ENCODE measurements at regions not wholly inside any gene's neighbourhood (a gene's known extent, or its start where the extent isn't known, plus 50 kb on each side); places are given as distances from the start of the nearest gene placed in this dataset.

DNA sequence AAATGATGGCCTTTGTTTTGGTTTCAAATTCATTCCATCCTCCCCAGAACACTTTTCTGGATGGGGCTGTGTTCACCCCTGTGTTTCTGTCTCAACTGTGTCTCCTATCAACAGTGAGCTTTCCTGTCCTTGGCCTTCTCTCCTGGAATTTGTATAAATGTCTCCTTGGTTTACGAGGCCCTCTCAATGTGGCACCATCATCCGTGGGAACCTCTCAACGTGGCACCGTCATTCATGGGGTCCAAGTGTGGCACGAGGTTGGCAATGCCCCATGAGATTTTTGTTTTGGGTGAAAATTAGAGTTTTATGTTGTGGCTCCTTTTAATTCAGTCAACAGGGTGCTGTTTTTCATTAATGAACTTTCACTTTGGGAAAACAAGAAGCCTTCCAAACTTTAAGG lies 280.7 kb upstream of the SALL3 start:
- DNase-seq = no peak

- DNase-seq = no peak
Measured at GRCh38 chr18:78699499-78699898, 280.1 kb upstream of the SALL3 start.

DNA sequence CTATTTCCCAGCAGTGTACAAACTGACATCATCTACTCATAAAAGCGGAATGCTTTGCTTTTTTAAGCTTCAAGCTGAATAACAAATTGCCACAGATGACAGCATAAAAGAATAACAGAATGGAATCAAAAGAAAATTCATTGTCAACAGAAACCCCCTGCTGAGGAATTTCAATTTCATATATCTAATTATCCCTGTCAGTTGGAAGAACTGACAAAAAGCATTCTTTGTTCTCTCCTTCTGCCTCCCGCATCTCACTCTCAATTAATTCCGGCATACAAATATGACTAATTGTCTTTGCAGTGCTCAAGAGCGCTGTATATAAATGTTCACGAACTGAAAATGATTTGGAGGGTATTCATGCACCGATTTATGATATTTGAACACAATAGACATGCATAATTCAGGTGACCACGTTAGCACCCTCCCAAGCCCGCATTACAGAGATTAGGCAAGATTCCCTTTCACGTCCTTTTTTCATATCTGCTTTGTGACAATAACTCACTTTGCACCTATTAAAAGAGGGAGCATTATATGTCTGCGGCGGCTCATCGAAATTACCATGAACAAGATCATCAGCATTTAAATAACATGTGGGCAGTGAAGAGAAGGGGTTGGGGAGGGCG lies 277.7 kb upstream of the SALL3 start:
- no peak for DNase-seq

GRCh38 chr18:78703291-78703690 lies 276.3 kb upstream of the SALL3 start:
- DNase-seq = no peak

DNA sequence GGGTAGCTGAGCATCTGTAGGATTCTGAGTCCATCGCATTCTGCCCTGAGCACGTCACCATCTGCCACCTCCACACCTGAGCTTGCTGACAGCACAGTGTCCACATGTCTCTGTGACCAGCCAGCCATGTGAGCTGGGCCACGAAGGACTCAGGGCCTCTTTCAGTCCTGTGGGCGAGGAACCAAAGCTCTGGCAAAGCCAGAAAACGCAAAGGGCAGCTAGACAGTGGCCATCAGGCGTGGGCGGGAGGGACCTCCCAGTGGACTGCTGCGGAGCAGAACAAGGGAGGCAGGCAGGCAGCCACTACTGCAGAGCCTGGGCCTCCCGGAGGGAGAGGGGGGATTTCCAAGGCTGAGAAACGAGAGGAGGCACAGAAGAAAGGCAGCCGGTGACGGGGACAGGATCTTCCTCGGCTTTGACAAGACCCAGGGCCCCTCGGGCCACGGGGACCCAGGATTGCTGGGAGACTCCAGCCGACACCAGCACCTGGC lies 274.6 kb upstream of the SALL3 start:
- DNase-seq = no peak

DNA sequence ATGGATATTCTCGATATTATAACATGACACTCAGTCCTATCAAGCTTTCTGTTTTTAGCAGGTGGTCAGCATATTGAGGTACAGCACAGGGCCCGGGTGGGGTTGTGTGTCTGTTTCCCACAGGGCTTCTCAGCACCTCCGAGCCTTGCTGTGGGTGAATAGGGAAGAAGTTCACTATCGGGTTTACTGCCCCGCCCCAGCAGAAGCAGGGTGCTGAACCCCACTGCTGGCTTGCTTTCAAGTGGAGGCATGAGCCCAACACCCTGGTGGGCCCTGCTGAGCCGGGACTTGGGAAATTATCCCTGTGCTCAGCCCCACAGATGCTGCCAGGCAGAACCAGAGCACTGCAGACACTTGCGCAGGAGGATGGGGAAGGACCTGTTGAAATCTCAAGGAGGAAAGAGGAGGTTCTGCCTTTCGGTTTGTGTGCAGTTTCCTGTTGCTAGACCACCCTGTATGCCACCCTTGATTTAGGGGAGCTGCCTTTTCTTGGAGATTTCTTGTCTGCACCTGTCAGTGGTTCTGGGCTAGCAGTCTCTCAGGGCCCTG lies 270.3 kb upstream of the SALL3 start:
- DNase-seq = no peak

DNA sequence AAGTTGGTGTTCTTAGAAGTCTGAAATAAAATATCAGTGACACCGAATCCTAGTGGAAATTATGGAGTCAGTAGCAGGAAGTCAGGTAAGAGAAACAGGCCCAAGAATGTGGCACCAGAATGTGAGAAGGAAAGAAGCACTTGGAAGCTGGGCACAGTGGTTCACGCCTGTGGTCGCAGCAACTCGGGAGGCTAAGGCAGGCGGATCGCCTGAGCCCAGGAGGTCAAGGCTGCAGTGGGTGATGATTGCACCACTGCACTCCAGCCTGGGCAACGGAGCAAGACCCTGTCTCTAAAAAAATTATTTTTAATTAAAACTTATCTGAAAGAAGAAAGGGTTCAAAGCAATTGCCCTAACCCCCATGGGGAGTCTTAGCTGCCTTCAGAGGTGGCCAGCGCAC lies 268.3 kb upstream of the SALL3 start:
- no peak for DNase-seq

DNA sequence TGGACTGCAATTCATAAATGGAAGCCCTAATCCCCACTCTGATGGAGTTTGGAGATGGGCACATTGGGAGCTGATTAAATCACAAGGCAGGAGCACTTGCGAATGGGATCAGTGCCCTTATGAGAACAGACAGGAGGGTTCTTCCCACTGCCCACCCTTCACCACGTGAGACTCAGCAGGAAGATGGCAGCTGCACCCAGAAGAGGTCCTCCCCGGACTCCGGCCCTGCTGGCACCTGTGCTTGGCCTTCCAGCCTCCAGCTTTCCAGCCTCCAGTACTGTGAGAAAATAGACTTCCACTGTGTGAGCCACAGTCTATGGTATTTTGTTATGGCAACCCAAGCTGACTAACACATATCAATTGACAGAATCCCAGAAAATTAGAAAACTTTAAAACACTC lies 267.6 kb upstream of the SALL3 start:
- DNase-seq = no peak

DNA sequence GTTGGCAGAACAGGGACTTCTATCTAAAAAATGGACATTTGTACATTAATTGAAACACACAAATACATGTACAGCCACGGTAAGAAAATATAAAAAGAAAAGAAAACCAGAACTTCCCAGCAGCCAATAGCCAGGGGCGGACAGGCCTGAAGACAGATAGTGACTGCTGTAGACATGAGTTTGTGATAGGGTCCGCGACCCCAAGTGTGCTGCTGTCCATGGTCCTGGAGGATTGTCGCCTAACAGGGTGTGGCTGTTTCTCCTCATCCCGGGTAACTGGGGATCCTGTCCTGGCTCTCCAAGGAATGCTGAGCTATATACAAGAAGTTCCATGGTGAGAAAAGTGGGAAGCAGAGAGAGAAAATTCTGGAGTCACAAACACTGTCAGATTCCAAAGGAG lies 266.5 kb upstream of the SALL3 start:
- no peak for DNase-seq

- no peak for DNase-seq
Measured at GRCh38 chr18:78713726-78714125, 265.9 kb upstream of the SALL3 start.

DNA sequence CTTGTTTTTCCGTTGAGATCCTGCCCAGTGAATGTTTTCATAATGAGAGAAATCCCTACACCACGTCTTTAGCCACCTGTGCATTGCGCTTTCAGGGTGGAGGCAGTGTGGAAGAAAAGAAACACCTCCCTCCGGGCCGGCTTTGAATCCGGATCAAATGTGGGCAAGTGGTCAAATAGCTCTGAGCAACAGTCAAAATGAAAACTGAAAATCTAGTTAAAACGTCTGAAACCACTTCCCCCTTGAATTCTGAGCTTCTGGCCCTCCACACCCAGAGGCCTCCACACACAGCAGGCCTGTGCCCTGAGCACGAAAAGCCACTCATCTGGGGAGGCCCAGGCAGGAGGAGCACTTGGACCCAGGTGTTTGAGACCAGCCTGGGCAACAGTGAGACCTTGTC lies 263.6 kb upstream of the SALL3 start:
- DNase-seq = no peak

DNA sequence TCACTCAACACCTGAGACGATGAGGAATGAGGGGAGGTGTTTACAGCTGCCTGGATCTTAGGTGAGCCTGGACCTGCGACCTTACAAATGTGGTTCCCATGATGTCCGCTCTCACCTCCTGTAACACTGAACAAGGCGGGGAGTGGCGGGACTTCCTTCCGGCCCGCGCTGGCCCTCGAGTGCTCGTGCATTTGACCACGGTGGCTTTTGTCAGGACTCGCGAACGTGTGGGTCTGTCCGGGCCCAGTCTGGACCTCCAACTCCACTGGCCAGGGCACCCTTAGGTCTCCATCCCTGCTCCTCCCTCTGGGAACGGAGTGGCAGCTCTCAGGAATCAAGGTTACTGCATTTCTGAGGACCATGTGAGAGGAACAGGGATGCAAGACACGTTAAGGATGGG lies 263.0 kb upstream of the SALL3 start:
- DNase-seq = no peak

DNA sequence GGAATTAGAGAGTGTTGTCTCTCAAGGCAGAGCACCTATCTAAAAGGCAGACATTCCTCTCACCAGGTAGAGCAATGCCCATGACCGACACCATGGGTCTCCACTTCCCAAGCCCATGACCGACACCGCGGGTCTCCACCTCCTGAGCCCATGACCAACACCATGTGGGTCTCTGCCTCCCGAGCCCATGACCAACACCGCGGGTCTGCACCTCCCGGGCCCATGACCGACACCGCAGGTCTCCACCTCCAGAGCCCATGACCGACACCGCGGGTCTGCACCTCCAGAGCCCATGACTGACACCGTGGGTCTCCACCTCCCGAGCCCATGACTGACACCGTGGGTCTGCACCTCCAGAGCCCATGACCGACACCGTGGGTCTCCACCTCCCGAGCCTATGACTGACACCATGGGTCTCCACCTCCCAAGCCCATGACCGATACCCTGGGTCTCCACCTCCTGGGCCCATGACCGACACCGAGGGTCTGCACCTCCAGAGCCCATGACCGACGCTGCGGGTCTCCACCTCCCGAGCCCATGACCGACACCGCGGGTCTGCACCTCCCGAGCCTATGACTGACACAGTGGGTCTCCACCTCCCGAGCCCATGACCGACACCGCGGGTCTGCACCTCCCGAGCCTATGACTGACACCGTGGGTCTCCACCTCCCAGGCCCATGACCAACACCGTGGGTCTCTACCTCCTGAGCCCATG lies 262.4 kb upstream of the SALL3 start:
- DNase-seq = no peak

GRCh38 chr18:78717766-78718150 lies 261.9 kb upstream of the SALL3 start:
- DNase-seq = no peak

GRCh38 chr18:78719821-78720220 lies 259.8 kb upstream of the SALL3 start:
- no peak for DNase-seq

- DNase-seq = no peak
Measured at GRCh38 chr18:78720456-78721237, 259.0 kb upstream of the SALL3 start.

DNA sequence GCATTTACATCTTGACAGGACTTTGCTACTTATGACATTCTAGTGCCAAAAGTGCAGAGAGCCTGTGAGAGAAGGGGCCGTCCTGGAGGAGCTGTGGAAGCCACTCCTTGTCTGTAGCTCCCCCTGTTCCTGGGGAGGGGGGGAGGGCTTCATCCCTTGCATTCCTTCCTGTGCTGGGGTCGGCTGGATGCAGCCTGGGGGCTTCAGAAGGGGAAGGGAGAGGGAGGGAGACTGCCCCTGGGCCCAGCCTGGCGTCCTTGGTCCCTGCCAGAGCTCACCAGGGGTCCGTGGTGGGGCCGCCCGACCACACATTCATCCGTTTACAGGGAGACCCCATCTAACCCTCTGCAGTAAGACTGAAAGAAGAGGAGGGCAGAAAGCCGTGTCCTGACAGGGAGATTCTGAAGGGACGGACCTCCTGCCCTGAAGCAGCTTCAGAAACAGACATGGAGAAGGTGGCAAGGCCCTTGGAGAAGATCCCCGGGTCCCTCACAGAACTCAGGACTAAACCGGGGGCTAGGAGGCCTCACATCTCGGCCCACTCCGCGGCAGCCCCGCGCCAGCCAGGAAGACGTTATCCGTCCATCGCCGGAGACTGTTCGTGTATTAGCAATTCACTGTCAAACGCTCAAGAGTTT lies 258.3 kb upstream of the SALL3 start:
- no peak for DNase-seq

DNA sequence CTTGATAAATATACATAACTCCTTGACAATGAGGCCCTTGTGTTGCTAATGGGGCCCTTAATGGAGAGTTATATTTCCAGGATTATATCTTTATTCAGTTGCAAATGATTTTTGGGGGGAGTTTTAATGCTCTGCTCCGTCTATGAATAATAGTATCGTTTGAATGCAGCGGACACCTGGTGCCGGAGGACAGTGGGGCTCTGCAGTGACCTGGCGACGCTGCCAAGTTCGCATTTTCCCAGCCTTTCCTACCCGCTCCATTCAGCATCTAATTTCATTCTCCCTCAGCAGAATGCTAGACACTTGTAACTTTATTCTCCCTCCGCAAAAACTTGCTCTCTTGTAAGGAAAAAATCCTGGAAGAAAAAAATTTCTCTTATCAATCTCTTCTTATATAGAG lies 257.6 kb upstream of the SALL3 start:
- no peak for DNase-seq

DNA sequence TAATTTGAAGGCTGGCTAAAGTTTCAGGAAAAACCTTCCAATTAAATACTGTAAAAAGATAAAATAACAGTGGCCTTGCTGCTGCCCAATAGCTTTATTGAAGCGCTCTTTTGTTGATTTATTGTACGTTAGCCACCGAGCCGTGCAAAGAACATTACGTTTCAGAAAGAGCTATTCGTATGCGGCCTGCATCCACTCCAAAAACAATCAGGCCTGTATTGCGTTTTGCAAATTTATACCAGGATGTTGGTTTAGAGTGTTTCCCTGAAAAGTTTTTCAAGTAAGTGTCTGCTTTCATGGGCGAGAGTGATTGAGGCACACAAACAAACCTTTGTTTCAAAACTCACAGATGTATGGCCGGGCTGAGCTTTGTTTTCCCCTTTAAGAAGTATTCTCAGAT lies 257.2 kb upstream of the SALL3 start:
- DNase-seq = no peak

DNA sequence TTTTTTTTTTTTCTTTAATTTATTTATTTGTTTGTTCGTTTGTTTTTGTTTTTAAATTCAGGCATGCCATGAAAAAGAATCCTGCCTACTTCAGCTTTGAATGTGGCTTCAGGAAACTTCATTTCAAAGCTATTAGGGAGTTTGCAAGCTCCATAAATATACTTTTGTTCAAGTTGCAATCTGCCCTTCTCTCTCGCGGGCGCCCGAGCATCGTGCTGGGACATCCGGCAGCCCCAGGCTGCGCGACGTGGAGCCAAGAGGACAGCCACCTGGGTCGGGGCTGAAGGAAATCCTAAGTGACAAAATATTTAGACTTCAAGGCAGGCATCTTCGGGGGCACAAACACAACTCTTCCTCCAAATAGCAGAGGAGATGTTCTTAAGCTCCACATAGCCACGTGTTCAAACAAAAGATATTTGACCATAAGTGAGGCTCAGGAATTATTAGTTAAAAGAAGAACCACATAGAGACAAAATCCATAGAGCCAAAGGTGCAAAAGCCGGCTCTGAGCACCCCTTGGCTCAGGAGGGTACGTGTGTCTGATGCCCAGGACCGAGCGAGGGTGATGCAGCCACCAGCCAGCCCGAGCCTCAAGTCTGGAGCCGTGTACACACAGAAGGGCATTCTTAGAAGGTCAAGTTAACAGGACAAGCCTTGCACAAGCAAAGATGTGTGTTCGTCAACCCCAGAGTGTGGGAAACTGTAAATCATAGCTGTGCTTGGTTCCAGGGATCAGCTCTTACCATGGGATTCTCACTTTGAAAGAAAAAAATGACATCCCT lies 256.5 kb upstream of the SALL3 start:
- DNase-seq = no peak

- no peak for DNase-seq
Measured at GRCh38 chr18:78724214-78724914, 255.3 kb upstream of the SALL3 start.

DNA sequence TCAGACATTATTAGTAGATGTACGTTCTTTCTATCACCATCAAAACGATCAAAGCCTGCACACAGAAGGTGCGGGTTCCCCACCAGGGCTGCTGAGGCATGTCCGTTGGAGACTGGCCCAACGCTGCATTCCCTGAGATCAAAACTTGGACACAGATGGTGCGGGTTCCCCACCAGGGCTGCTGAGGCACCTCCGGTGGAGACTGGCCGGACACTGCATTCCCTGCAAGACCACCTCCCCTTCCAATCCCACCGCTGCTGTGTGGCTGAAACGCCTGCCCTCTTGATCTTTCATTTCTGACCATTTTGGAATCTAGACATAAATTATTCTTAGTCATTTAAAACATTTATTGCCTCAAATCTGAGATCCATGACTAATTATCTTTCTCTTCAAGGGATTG lies 254.2 kb upstream of the SALL3 start:
- no peak for DNase-seq

Measured in stimulated activated CD4-positive, alpha-beta T cell treated with anti-CD3 and anti-CD28 coated beads, Interleukin-1b, Interleukin-23, amount 100 ng/mL, for 48 hours (primary cell).